ENCODE measurements at regions not wholly inside any gene's neighbourhood (a gene's known extent, or its start where the extent isn't known, plus 50 kb on each side); places are given as distances from the start of the nearest gene placed in this dataset.

DNA sequence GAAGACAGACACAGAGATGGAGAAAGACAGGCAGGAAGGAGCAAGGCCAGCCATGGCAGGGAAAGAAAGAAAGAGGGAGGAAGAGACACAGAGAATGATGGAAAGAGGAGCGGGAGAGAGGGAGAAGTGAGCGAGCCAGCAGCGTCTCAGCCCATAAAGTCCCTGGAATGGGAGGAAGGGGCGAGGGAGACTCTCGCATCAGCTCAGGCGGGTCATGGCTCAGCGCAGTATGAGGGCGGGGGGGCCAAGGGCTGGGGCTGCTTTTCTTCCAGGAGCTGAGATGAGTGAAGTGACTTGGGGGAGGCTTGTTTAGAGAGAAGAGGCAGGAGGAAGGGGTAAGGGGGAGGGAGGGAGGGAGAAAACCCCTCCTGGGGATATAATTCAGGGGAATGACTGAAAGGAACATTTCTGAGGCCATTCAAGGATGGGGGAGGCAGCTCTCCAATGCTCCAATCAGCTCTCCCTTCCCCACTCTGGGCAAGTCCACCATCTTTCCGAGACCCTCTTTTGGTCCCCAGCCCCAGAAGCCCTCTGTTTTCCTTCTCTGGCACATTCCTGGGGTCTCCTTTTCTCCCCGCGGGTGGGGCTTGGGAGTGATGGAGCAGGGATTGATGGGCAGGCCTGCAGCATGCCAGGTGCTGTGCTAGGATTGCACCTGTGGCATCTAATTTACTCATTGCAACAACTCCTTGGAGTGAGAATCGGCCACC is 87.9 kb downstream of the HIF1AN start:
- intact Hi-C loops (cut with DNase I; ENCODE audit: low total_unique reads) = no loop called here
- WGBS, 2 donors = 46 to 53% methylated on average over 12 of the region's 12 CpGs
- no peak overlapping the region for H3K4me3 ChIP-seq (ENCODE audit: low read depth, poor library complexity, severe bottlenecking)
- no peak for DNase-seq (ENCODE audit: low spot score in 2 of 2)
- TF ChIP-seq CTCF (IDR thresholded peaks at IDR 0.05) (no peak), POLR2A (IDR thresholded peaks at IDR 0.05) (no peak)

- 58 to 65% methylated on average over 8 of the region's 8 CpGs for WGBS, 2 donors
- no peak for DNase-seq (ENCODE audit: low spot score in 2 of 2)
Measured at GRCh38 chr10:100624298-100624697, 88.6 kb downstream of the HIF1AN start.

DNA sequence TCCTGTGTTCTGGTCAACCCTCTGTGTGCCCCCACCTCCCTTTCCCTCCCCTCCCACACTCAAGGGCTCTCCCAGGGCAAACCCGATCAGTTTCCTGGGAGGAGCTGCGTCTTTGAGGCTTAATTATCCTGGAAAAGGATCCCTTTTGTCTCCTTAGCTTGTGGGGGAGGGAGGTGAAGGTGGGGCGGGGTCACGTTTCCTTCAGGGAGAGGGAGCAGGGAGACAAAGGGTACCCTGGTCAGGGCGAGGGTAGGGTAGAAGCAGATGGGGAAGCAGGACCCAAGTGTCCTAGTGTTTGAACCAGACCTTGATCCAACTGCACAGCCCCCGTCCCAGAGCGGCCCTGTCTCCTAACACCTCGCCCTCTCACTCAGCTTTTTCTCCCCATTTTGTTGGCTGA is 90.1 kb downstream of the HIF1AN start:
- intact Hi-C loops (cut with DNase I; ENCODE audit: low total_unique reads) = no loop called here
- DNase-seq (ENCODE audit: low spot score in 2 of 2) = no peak
- WGBS, 2 donors = 20 to 30% methylated on average over 8 of the region's 8 CpGs
- no peak overlapping the region for H3K4me3 ChIP-seq (ENCODE audit: low read depth, poor library complexity, severe bottlenecking)
- TF ChIP-seq POLR2A (IDR thresholded peaks at IDR 0.05) = no peak
- no peak for TF ChIP-seq CTCF (IDR thresholded peaks at IDR 0.05)

More at GRCh38 chr10:100624298-100624697, 88.6 kb downstream of the HIF1AN start:
- intact Hi-C loops (cut with DNase I; ENCODE audit: low total_unique reads) = no loop called here
- TF ChIP-seq POLR2A (IDR thresholded peaks at IDR 0.05) (no peak), CTCF (IDR thresholded peaks at IDR 0.05) (no peak)
- no peak overlapping the region for H3K4me3 ChIP-seq (ENCODE audit: low read depth, poor library complexity, severe bottlenecking)

GRCh38 chr10:100628061-100628460 is 92.3 kb downstream of the HIF1AN start:
- no peak for DNase-seq (ENCODE audit: low spot score in 2 of 2)
- 76 to 83% methylated on average over 10 of the region's 10 CpGs for WGBS, 2 donors
- TF ChIP-seq POLR2A (IDR thresholded peaks at IDR 0.05) (no peak), CTCF (IDR thresholded peaks at IDR 0.05) (no peak)
- H3K4me3 ChIP-seq (ENCODE audit: low read depth, poor library complexity, severe bottlenecking) = no peak overlapping the region
- intact Hi-C loops (cut with DNase I; ENCODE audit: low total_unique reads) = no loop called here

GRCh38 chr10:100631192-100631591 is 95.4 kb downstream of the HIF1AN start:
- TF ChIP-seq CTCF (IDR thresholded peaks at IDR 0.05) = no peak
- no peak for TF ChIP-seq POLR2A (IDR thresholded peaks at IDR 0.05)
- DNase-seq (ENCODE audit: low spot score in 2 of 2) = no peak
- intact Hi-C loops (cut with DNase I; ENCODE audit: low total_unique reads) = no loop called here
- H3K4me3 ChIP-seq (ENCODE audit: low read depth, poor library complexity, severe bottlenecking) = no peak overlapping the region
- WGBS, 2 donors = 34 to 54% methylated on average over 2 of the region's 2 CpGs

DNA sequence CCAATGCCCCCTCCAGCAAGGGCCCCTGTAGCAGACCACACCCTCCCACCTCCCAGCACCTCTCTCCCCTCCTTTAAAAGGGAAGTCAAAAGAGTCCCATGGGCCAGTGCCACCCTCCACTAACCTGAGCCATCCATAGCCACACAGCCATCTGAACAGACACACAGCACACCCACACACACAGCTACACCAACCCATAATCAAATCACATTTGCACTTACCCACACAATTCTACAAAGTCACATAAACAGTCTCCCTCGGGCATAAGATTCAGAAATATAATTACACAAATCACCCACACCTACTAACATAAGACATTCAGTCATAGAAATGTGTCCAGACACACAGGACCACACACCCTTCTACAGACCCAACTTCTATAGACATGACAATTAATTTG is 96.3 kb downstream of the HIF1AN start:
- H3K4me3 ChIP-seq (ENCODE audit: low read depth, poor library complexity, severe bottlenecking) = no peak overlapping the region
- WGBS, 2 donors = 61 to 63% methylated on average over 1 of the region's 1 CpG
- intact Hi-C loops (cut with DNase I; ENCODE audit: low total_unique reads) = no loop called here
- no peak for TF ChIP-seq CTCF (IDR thresholded peaks at IDR 0.05)
- no peak for TF ChIP-seq POLR2A (IDR thresholded peaks at IDR 0.05)
- no peak for DNase-seq (ENCODE audit: low spot score in 2 of 2)
